A673 (cell line): ENCODE measurements at regions not wholly inside any gene's neighbourhood (a gene's known extent, or its start where the extent isn't known, plus 50 kb on each side); places are given as distances from the start of the nearest gene placed in this dataset.

Experiments
- BruUV-seq: library from RNA; stranded (reverse); fragments of 400-500 nt; replicated peaks from 2 replicates; lab custom pipeline; 2021; lab: Mats Ljungman, UMichigan
- CTCF ChIA-PET: fragments of 300-600 bp; sonication (Branson Sonifier 250); formaldehyde crosslinking; loops from one replicate; lab custom pipeline; 2022; ENCODE audit warnings: antibody characterized with exemption; lab: Charles Lee
- POLR2A ChIA-PET: fragments of 300-600 bp; sonication (Branson Sonifier 250); formaldehyde crosslinking; loops from one replicate; lab custom pipeline; 2022; ENCODE audit warnings: antibody characterized with exemption; ENCODE audit not compliant: low non-redundant PET; lab: Charles Lee
- DNase-seq: peaks from one replicate; pipeline ENCODE4 v3.0.0-alpha.2; 2015; ENCODE audit warnings: low spot score
- H3K27ac ChIP-seq: fragments of 200-600 bp; sonication (generic); 2 replicates; pipeline ENCODE4 v1.5.1; 2016; ENCODE audit warnings: mixed run types, low read depth, mild to moderate bottlenecking, mixed read lengths, antibody characterized with exemption, low read length; ENCODE audit not compliant: poor library complexity, severe bottlenecking
- H3K27me3 ChIP-seq: fragments of 200-600 bp; sonication (generic); replicated peaks from 2 replicates; pipeline ENCODE4 v1.6.1; 2017; ENCODE audit warnings: mixed run types, low read depth, mild to moderate bottlenecking, mixed read lengths, antibody characterized with exemption, low read length; ENCODE audit not compliant: insufficient read depth, poor library complexity
- H3K36me3 ChIP-seq: fragments of 200-600 bp; sonication (generic); 2 replicates; pipeline ENCODE4 v1.6.1; 2016; ENCODE audit warnings: mixed run types, mild to moderate bottlenecking, mixed read lengths, antibody characterized with exemption, low read length; ENCODE audit not compliant: insufficient read depth, poor library complexity, severe bottlenecking
- H3K4me1 ChIP-seq: fragments of 200-600 bp; sonication (generic); 2 replicates; pipeline ENCODE4 v1.6.1; 2017; ENCODE audit warnings: mixed run types, mild to moderate bottlenecking, mixed read lengths, antibody characterized with exemption, low read length; ENCODE audit not compliant: insufficient read depth, poor library complexity, severe bottlenecking
- H3K4me3 ChIP-seq: fragments of 200-600 bp; sonication (generic); 2 replicates; pipeline ENCODE4 v1.5.1; 2016; ENCODE audit warnings: low read depth, mixed run types, mild to moderate bottlenecking, mixed read lengths, low read length; ENCODE audit not compliant: poor library complexity, severe bottlenecking
- H3K9me3 ChIP-seq: fragments of 200-600 bp; sonication (generic); 2 replicates; pipeline ENCODE4 v1.6.1; 2016; ENCODE audit warnings: mixed run types, low read depth, mild to moderate bottlenecking, mixed read lengths, antibody characterized with exemption, low read length; ENCODE audit not compliant: poor library complexity, severe bottlenecking
- CTCF ChIP-seq: fragments of 300-800, 200-600 bp; sonication (generic); conservative IDR thresholded peaks from 2 replicates; pipeline ENCODE4 v1.5.1; 2017; ENCODE audit warnings: low read depth, mild to moderate bottlenecking, antibody characterized with exemption, low read length, moderate library complexity, mixed read lengths
- EZH2 ChIP-seq: fragments of 200-600 bp; sonication (generic); IDR thresholded peaks from 2 replicates; pipeline ENCODE4 v1.6.1; 2017; ENCODE audit warnings: borderline replicate concordance, low read depth, mild to moderate bottlenecking, mixed read lengths, antibody characterized with exemption, low read length; ENCODE audit not compliant: poor library complexity, severe bottlenecking
- intact Hi-C: fragments of 100-400 bp; cut with micrococcal nuclease; formaldehyde crosslinking; loops from one replicate; pipeline ENCODE4 v1.10.0; 2022; ENCODE audit not compliant: unreplicated experiment

- intact Hi-C loops = no loop called here
- CTCF ChIA-PET = no interaction called here
- no peak for TF ChIP-seq CTCF
- no peak for TF ChIP-seq EZH2
- H3K9me3 ChIP-seq = no peaks in the 10 kb centered on the region
- no peak for DNase-seq
- no peaks in the 10 kb centered on the region for H3K36me3 ChIP-seq
- POLR2A ChIA-PET = no interaction called here
- H3K27me3 ChIP-seq = no peaks in the 10 kb centered on the region
- no TSS peak for BruUV-seq
- no peak overlapping the region for H3K27ac ChIP-seq
- H3K4me1 ChIP-seq = no peaks in the 10 kb centered on the region
- H3K4me3 ChIP-seq = no peak overlapping the region
Measured at GRCh38 chr22:49140911-49141665, 686.6 kb downstream of the BRD1 start.

GRCh38 chr22:49139492-49140151 lies 688.1 kb downstream of the BRD1 start:
- Histone ChIP-seq H3K4me3 (no peak overlapping the region), H3K27ac (no peak overlapping the region), H3K27me3 (no peaks in the 10 kb centered on the region), H3K9me3 (no peaks in the 10 kb centered on the region), H3K4me1 (no peaks in the 10 kb centered on the region), H3K36me3 (no peaks in the 10 kb centered on the region)
- no peak for TF ChIP-seq EZH2
- no peak for TF ChIP-seq CTCF
- BruUV-seq = no TSS peak
- CTCF ChIA-PET = no interaction called here
- DNase-seq = no peak
- POLR2A ChIA-PET = no interaction called here
- intact Hi-C loops = no loop called here

GRCh38 chr22:49138250-49138790 lies 689.4 kb downstream of the BRD1 start:
- BruUV-seq = no TSS peak
- POLR2A ChIA-PET = no interaction called here

More at GRCh38 chr22:49138250-49138790, 689.4 kb downstream of the BRD1 start:
- DNase-seq = no peak
- TF ChIP-seq EZH2 = no peak
- no peak for TF ChIP-seq CTCF
- Histone ChIP-seq H3K9me3 (no peaks in the 10 kb centered on the region), H3K4me3 (no peak overlapping the region), H3K4me1 (no peaks in the 10 kb centered on the region), H3K27me3 (no peaks in the 10 kb centered on the region), H3K36me3 (no peaks in the 10 kb centered on the region), H3K27ac (no peak overlapping the region)
- CTCF ChIA-PET = no interaction called here
- intact Hi-C loops = no loop called here
